H1 (cell line): ENCODE measurements at regions not wholly inside any gene's neighbourhood (a gene's known extent, or its start where the extent isn't known, plus 50 kb on each side); places are given as distances from the start of the nearest gene placed in this dataset.

Experiments
- CTCF ChIA-PET: fragments of 300-600 bp; sonication (Branson Sonifier 250); formaldehyde crosslinking; loops from one replicate; lab custom pipeline; 2021; ENCODE audit not compliant: partially characterized antibody; lab: Charles Lee
- POLR2A ChIA-PET: fragments of 300-600 bp; sonication (Branson Sonifier 250); formaldehyde crosslinking; loops from one replicate; lab custom pipeline; 2021; ENCODE audit warnings: inconsistent platforms; ENCODE audit not compliant: partially characterized antibody; lab: Charles Lee
- DNase-seq, 2 experiments: peaks; one replicate each; pipeline versions ENCODE4 v3.0.0 to v3.0.0-alpha.2; 2010 to 2022; ENCODE audit warnings: low spot score in 2 of 2, low read depth in 1 of 2, mixed read lengths in 1 of 2
- FAIRE-seq: peaks from 2 replicates; lab custom pipeline; 2011; peaks lifted over from hg19 to GRCh38; lab: Jason Lieb, UNC
- H2AFZ ChIP-seq: 2 replicates; pipeline ENCODE4 v1.8.1; 2012; ENCODE audit warnings: low read length, inconsistent platforms
- H2AK5ac ChIP-seq: 2 replicates; pipeline ENCODE4 v1.6.1; 2013; ENCODE audit warnings: low read depth, low read length
- H2BK120ac ChIP-seq: replicated peaks from 2 replicates; pipeline ENCODE3; 2013; ENCODE audit warnings: low read depth, low read length, inconsistent platforms
- H2BK12ac ChIP-seq: 2 replicates; pipeline ENCODE4 v1.6.1; 2013; ENCODE audit warnings: low read depth, low read length
- H2BK15ac ChIP-seq: 2 replicates; pipeline ENCODE4 v1.6.1; 2013; ENCODE audit warnings: low read length
- H2BK20ac ChIP-seq: 2 replicates; pipeline ENCODE4 v1.6.1; 2013; ENCODE audit warnings: low read length
- H2BK5ac ChIP-seq: 2 replicates; pipeline ENCODE4 v1.6.1; 2013; ENCODE audit warnings: low read depth, low read length
- H3K14ac ChIP-seq: 2 replicates; pipeline ENCODE4 v1.6.1; 2013; ENCODE audit warnings: inconsistent platforms; ENCODE audit not compliant: insufficient read length
- H3K18ac ChIP-seq: 2 replicates; pipeline ENCODE4 v1.6.1; 2013; ENCODE audit warnings: low read length; ENCODE audit errors: extremely low read depth
- H3K23ac ChIP-seq: 2 replicates; pipeline ENCODE4 v1.6.1; 2013; ENCODE audit warnings: inconsistent platforms; ENCODE audit not compliant: insufficient read length
- H3K23me2 ChIP-seq: 2 replicates; pipeline ENCODE4 v1.6.1; 2013; ENCODE audit warnings: low read depth, low read length
- H3K27ac ChIP-seq: 2 replicates; pipeline ENCODE4 v1.6.1; 2011; ENCODE audit warnings: low read depth, low read length, inconsistent platforms
- H3K27me3 ChIP-seq, 4 experiments: replicated peaks in 1 of 4; 1 replicate in 1 of 4; 2 replicates in 3 of 4; pipeline versions ENCODE4 v1.6.1 to v1.8.1; 2011 to 2013; ENCODE audit warnings: low read length in 3 of 4, mild to moderate bottlenecking in 3 of 4, inconsistent platforms in 2 of 4, mixed read lengths in 2 of 4, moderate library complexity in 1 of 4; ENCODE audit not compliant: control insufficient read depth in 3 of 4, insufficient read depth in 3 of 4; ENCODE audit errors: extremely low read depth in 1 of 4
- H3K36me3 ChIP-seq, 4 experiments: 2 replicates each; pipeline versions ENCODE4 v1.6.1 to v1.8.1; 2011 to 2013; ENCODE audit warnings: mild to moderate bottlenecking in 4 of 4, low read length in 3 of 4, moderate library complexity in 2 of 4, control low read depth in 1 of 4, inconsistent platforms in 1 of 4; ENCODE audit not compliant: insufficient read depth in 4 of 4, control insufficient read depth in 2 of 4
- H3K4ac ChIP-seq: replicated peaks from 2 replicates; pipeline ENCODE3; 2013; ENCODE audit warnings: low read length, low read depth, mixed read lengths, inconsistent platforms; ENCODE audit not compliant: insufficient read length
- H3K4me1 ChIP-seq, 4 experiments: replicated peaks in 1 of 4; 1 replicate in 1 of 4; 2 replicates in 3 of 4; pipeline versions ENCODE4 v1.6.1 to v1.8.1; 2011 to 2013; ENCODE audit warnings: low read length in 3 of 4, inconsistent platforms in 2 of 4, mixed read lengths in 1 of 4; ENCODE audit not compliant: insufficient read depth in 4 of 4, control insufficient read depth in 3 of 4
- H3K4me2 ChIP-seq, 2 experiments: 2 replicates each; pipeline versions ENCODE4 v1.6.1 to v1.8.1; 2011 to 2013; ENCODE audit warnings: low read depth in 2 of 2, low read length in 2 of 2, control low read depth in 1 of 2, inconsistent platforms in 1 of 2, mild to moderate bottlenecking in 1 of 2; ENCODE audit not compliant: insufficient read depth in 1 of 2
- H3K4me3 ChIP-seq, 4 experiments: fragments of 200-600, 300-600 bp in 1 of 4; sonication (generic), shearing (Covaris generic), sonication (Bioruptor Twin) in 1 of 4; 2 replicates each; pipeline versions ENCODE4 v1.5.1 to v1.8.1; 2011 to 2016; ENCODE audit warnings: low read length in 4 of 4, low read depth in 3 of 4, control low read depth in 2 of 4, inconsistent platforms in 2 of 4, mild to moderate bottlenecking in 2 of 4, mixed read lengths in 1 of 4, moderate library complexity in 1 of 4; ENCODE audit not compliant: insufficient read depth in 2 of 4; ENCODE audit errors: extremely low read depth in 1 of 4
- H3K56ac ChIP-seq: replicated peaks from 2 replicates; pipeline ENCODE3; 2013; ENCODE audit warnings: low read depth, mild to moderate bottlenecking, mixed read lengths, low read length, inconsistent platforms; ENCODE audit not compliant: insufficient read length
- H3K79me1 ChIP-seq: 2 replicates; pipeline ENCODE4 v1.6.1; 2013; ENCODE audit warnings: low read depth, low read length, control low read depth
- H3K79me2 ChIP-seq, 2 experiments: 2 replicates each; pipeline versions ENCODE4 v1.6.1 to v1.8.1; 2012 to 2013; ENCODE audit warnings: low read length in 2 of 2, mild to moderate bottlenecking in 2 of 2, inconsistent platforms in 1 of 2; ENCODE audit not compliant: insufficient read depth in 2 of 2, control insufficient read depth in 1 of 2
- H3K9ac ChIP-seq, 4 experiments: replicated peaks in 1 of 4; 1 replicate in 1 of 4; 2 replicates in 3 of 4; pipeline versions ENCODE4 v1.6.1 to v1.8.1; 2011 to 2013; ENCODE audit warnings: low read depth in 3 of 4, low read length in 3 of 4, control low read depth in 2 of 4, mild to moderate bottlenecking in 2 of 4, moderate library complexity in 2 of 4, inconsistent platforms in 1 of 4; ENCODE audit errors: extremely low read depth in 1 of 4
- H3K9me3 ChIP-seq, 2 experiments: 2 replicates each; pipeline versions ENCODE4 v1.6.1 to v1.8.1; 2012 to 2013; ENCODE audit warnings: mild to moderate bottlenecking in 2 of 2, moderate library complexity in 2 of 2, control low read depth in 1 of 2, inconsistent platforms in 1 of 2, low read depth in 1 of 2, low read length in 1 of 2, mixed read lengths in 1 of 2; ENCODE audit not compliant: insufficient read depth in 2 of 2
- H4K20me1 ChIP-seq, 2 experiments: replicated peaks in 1 of 2; 2 replicates each; pipeline versions ENCODE3 to v1.8.1; 2011 to 2013; ENCODE audit warnings: inconsistent platforms in 2 of 2, low read length in 2 of 2, mild to moderate bottlenecking in 1 of 2; ENCODE audit not compliant: insufficient read depth in 2 of 2, control insufficient read depth in 1 of 2
- H4K5ac ChIP-seq: 2 replicates; pipeline ENCODE4 v1.6.1; 2013; ENCODE audit warnings: low read length, low read depth, mixed read lengths, inconsistent platforms; ENCODE audit not compliant: insufficient read length
- H4K8ac ChIP-seq: 2 replicates; pipeline ENCODE4 v1.8.0; 2013; ENCODE audit warnings: mild to moderate bottlenecking, moderate library complexity, low read length, inconsistent platforms; ENCODE audit not compliant: insufficient read depth; ENCODE audit errors: extremely low read depth
- H4K91ac ChIP-seq: replicated peaks from 2 replicates; pipeline ENCODE3; 2013; ENCODE audit warnings: low read length, mixed read lengths, inconsistent platforms; ENCODE audit not compliant: insufficient read length
- BACH1 ChIP-seq: IDR thresholded peaks from 2 replicates; pipeline ENCODE4 v1.6.1; 2012; ENCODE audit warnings: low read length, improper control_type of control experiment
- RAD21 ChIP-seq, 2 experiments: IDR thresholded peaks in 1 of 2; conservative IDR thresholded peaks in 1 of 2; 2 replicates each; pipeline ENCODE4 v1.6.1; 2011; ENCODE audit warnings: low read depth in 2 of 2, low read length in 2 of 2, improper control_type of control experiment in 1 of 2, inconsistent platforms in 1 of 2, mild to moderate bottlenecking in 1 of 2, moderate library complexity in 1 of 2
- WGBS, 2 experiments: shearing (Covaris generic) in 1 of 2; methylation state at CpG; one replicate each; pipeline versions ENCODE4 v1.1.6 to v1.1.7; 2013 to 2015; ENCODE audit warnings: low lambda C conversion rate in 2 of 2, mixed read lengths in 2 of 2, inconsistent platforms in 1 of 2, low coverage in 1 of 2, missing lambda C conversion rate in 1 of 2; ENCODE audit not compliant: insufficient replicate concordance in 2 of 2, insufficient coverage in 1 of 2, insufficient read length in 1 of 2; ENCODE audit errors: extremely low coverage in 1 of 2, missing lambda C conversion rate in 1 of 2; 5-methylcytosine and 5-hydroxymethylcytosine counted together

- no peaks in the 10 kb centered on the region for H3K36me3 ChIP-seq
- no peaks in the 10 kb centered on the region for H4K20me1 ChIP-seq
- H4K8ac ChIP-seq = no peak overlapping the region
- ChIA-PET POLR2A (no interaction called here), CTCF (interaction anchor here (0.6 kb wide), 1 partner anchor 98 kb away, joined by 3 read pairs; no protein-coding TSS in a partner anchor)
- H3K79me1 ChIP-seq = no peaks in the 10 kb centered on the region
- H2AFZ ChIP-seq = 0 out of 2 replicates have a peak overlapping the region, but pooled peaks have one; percentile 17
- H2BK5ac ChIP-seq = peak overlapping the region; percentile 35; the same call in 1 of the 2 replicates
- H3K27ac ChIP-seq = no peak overlapping the region
- H3K4ac ChIP-seq = no peak overlapping the region
- H3K56ac ChIP-seq = no peak overlapping the region
- no peaks in the 10 kb centered on the region for H3K9me3 ChIP-seq
- no peak overlapping the region for H3K4me2 ChIP-seq
- H3K79me2 ChIP-seq = no peaks in the 10 kb centered on the region
- H3K14ac ChIP-seq = no peak overlapping the region
- H2AK5ac ChIP-seq = no peak overlapping the region
- no peak for TF ChIP-seq BACH1
- TF ChIP-seq RAD21 (IDR thresholded peaks at IDR 0.05 in 1 of 2, conservative IDR thresholded peaks at IDR 0.05 in 1 of 2; ENCODE audit: low read depth in 2 of 2, low read length in 2 of 2) = peak in 1 of 2 experiments; percentile 1; a peak in 1 of 4 replicates
- peak overlapping the region; percentile 26 for H4K91ac ChIP-seq
- FAIRE-seq = no peak
- H3K4me1 ChIP-seq = peaks cover 0 to 10% (median 0%) of the 10 kb centered on the region in 4 experiments; a peak in 3 of 7 replicates
- H3K9ac ChIP-seq = no peak overlapping the region
- H2BK20ac ChIP-seq = no peak overlapping the region
- H2BK12ac ChIP-seq = peak overlapping the region; percentile 90; the same call in 1 of the 2 replicates
- H3K23ac ChIP-seq = no peak overlapping the region
- no peak overlapping the region for H4K5ac ChIP-seq
- H3K18ac ChIP-seq = no peak overlapping the region
- 89% methylated on average over 20 of the region's 20 CpGs; no CpG with 5 or more reads in 1 of the 2 experiments for WGBS, 2 experiments
- no peaks in the 10 kb centered on the region for H3K27me3 ChIP-seq
- peak in 1 of 2 experiments; percentile 52 for DNase-seq
- H2BK15ac ChIP-seq = 0 out of 2 replicates have a peak overlapping the region, but pooled peaks have one; percentile 8
- no peak overlapping the region for H3K4me3 ChIP-seq
- H3K23me2 ChIP-seq = no peaks in the 10 kb centered on the region
- no peak overlapping the region for H2BK120ac ChIP-seq
These were observed 76.8 kb downstream of the TTLL2 start for GRCh38 chr6:167401525-167402194.
